Inflammatory macrophage (primary cell): ENCODE measurements at regions not wholly inside any gene's neighbourhood (a gene's known extent, or its start where the extent isn't known, plus 50 kb on each side); places are given as distances from the start of the nearest gene placed in this dataset.
"Not testable (repeated sequence)": the region's sequence is repeated elsewhere in the genome, so short reads cannot be mapped to it uniquely, and the experiment has no call there.

Source experiments
- DNase-seq, 2 donors: peaks; one replicate each; pipeline ENCODE4 v3.0.0-alpha.2; 2020 to 2022

GRCh38 chr2:11997142-11997541 is 250.7 kb downstream of the LPIN1 start:
- DNase-seq: no peak

GRCh38 chr2:11998218-11998617 is 251.8 kb downstream of the LPIN1 start:
- DNase-seq: no peak

- DNase-seq: no peak
Observed at GRCh38 chr2:11998626-11999378, 252.4 kb downstream of the LPIN1 start.

- DNase-seq: no peak
Observed at GRCh38 chr2:12001621-12002020, 255.2 kb downstream of the LPIN1 start.

- no peak for DNase-seq
Observed at GRCh38 chr2:12002215-12002614, 255.8 kb downstream of the LPIN1 start.

GRCh38 chr2:12004713-12005112 is 258.3 kb downstream of the LPIN1 start:
- DNase-seq: no peak

- no peak for DNase-seq
Observed at GRCh38 chr2:12005886-12006681, 259.7 kb downstream of the LPIN1 start.

GRCh38 chr2:12006850-12007249 is 260.4 kb downstream of the LPIN1 start:
- DNase-seq: no peak

GRCh38 chr2:12007282-12007681 is 260.9 kb downstream of the LPIN1 start:
- DNase-seq: no peak

GRCh38 chr2:12008425-12009061 is 262.1 kb downstream of the LPIN1 start:
- peak in 1 of 2 donors; percentile 28 for DNase-seq

- DNase-seq: no peak
Observed at GRCh38 chr2:12009323-12009905, 263.0 kb downstream of the LPIN1 start.

- no peak for DNase-seq
Observed at GRCh38 chr2:12010059-12010458, 263.6 kb downstream of the LPIN1 start.

GRCh38 chr2:12010779-12011178 is 264.3 kb downstream of the LPIN1 start:
- no peak for DNase-seq

GRCh38 chr2:12014088-12014960 is 267.9 kb downstream of the LPIN1 start:
- peak; percentile 65 to 84 for DNase-seq

- no peak for DNase-seq
Observed at GRCh38 chr2:12017499-12018157, 271.2 kb downstream of the LPIN1 start.

- DNase-seq: peak in 1 of 2 donors; percentile 30
Observed at GRCh38 chr2:12018726-12019125, 272.3 kb downstream of the LPIN1 start.

- DNase-seq: no peak
Observed at GRCh38 chr2:12020833-12021469, 274.5 kb downstream of the LPIN1 start.

GRCh38 chr2:12024197-12024907 is 277.9 kb downstream of the LPIN1 start:
- not testable (repeated sequence) for DNase-seq

- DNase-seq: no peak
Observed at GRCh38 chr2:12027136-12027535, 280.7 kb downstream of the LPIN1 start.

GRCh38 chr2:12031866-12032265 is 285.4 kb downstream of the LPIN1 start:
- no peak for DNase-seq
